ENCODE measurements at regions not wholly inside any gene's neighbourhood (a gene's known extent, or its start where the extent isn't known, plus 50 kb on each side); places are given as distances from the start of the nearest gene placed in this dataset.

DNA sequence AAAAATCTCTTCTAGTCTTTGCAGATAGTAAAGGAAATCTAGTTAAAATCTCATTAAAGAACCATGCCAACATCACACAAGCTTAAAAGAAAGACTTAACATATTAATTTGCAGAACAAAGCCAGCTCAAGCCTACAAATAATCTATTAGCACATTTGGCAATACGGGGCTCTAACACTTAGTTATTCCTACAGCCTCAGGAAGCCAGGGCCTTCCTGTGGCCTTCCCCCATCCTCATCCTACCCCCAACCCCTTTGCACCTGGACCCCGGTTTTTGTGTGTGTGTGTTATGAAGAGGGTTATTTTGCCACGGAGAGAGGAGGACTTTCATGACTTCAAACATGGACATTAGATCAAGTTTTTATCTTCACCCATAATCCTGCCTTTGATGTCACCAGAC is 64.6 kb downstream of the FOXB2 start:
- H3K9me3 Mint-ChIP-seq: no peaks in the 10 kb centered on the region
- no peak for DNase-seq
- TF ChIP-seq, protein P1, sequence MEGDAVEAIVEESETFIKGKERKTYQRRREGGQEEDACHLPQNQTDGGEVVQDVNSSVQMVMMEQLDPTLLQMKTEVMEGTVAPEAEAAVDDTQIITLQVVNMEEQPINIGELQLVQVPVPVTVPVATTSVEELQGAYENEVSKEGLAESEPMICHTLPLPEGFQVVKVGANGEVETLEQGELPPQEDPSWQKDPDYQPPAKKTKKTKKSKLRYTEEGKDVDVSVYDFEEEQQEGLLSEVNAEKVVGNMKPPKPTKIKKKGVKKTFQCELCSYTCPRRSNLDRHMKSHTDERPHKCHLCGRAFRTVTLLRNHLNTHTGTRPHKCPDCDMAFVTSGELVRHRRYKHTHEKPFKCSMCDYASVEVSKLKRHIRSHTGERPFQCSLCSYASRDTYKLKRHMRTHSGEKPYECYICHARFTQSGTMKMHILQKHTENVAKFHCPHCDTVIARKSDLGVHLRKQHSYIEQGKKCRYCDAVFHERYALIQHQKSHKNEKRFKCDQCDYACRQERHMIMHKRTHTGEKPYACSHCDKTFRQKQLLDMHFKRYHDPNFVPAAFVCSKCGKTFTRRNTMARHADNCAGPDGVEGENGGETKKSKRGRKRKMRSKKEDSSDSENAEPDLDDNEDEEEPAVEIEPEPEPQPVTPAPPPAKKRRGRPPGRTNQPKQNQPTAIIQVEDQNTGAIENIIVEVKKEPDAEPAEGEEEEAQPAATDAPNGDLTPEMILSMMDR (IDR thresholded peaks at IDR 0.05): no peak
- peaks cover 20% of the 10 kb centered on the region for H3K27me3 Mint-ChIP-seq (ENCODE audit: insufficient read depth)
- no peaks in the 10 kb centered on the region for H3K36me3 Mint-ChIP-seq (ENCODE audit: low read depth)
- H3K27ac Mint-ChIP-seq: no peak overlapping the region
- H3K4me3 Mint-ChIP-seq: no peak overlapping the region
- H3K4me1 Mint-ChIP-seq (ENCODE audit: low read depth): no peaks in the 10 kb centered on the region

- TF ChIP-seq, protein P1 (IDR thresholded peaks at IDR 0.05): no peak
- Mint-ChIP-seq H3K4me3 (no peak overlapping the region), H3K36me3 (ENCODE audit: low read depth) (no peaks in the 10 kb centered on the region), H3K9me3 (no peaks in the 10 kb centered on the region), H3K27me3 (ENCODE audit: insufficient read depth) (peaks cover 27% of the 10 kb centered on the region), H3K27ac (no peak overlapping the region), H3K4me1 (ENCODE audit: low read depth) (no peaks in the 10 kb centered on the region)
- DNase-seq: peak; percentile 16
These were observed 66.0 kb downstream of the FOXB2 start for GRCh38 chr9:77085416-77085815.

DNA sequence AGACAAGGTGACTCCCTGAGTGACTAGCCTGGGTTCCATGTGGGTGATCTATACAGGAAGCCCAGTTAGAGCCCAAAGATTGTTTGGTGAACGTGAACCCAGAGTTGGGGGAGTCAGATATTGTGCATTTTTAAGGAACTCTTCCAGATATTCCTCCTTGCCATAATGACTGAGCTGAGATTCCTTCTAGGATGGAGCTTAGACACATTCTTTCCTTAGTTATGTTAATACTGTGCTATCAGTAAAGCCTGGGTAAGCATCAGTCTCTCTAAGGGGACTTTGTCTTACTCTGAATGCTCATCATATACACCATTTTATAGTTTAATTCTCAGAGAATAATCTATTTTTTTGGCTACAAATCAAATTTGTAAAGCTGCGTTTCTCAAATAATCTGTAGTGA is 68.1 kb downstream of the FOXB2 start:
- H3K4me3 Mint-ChIP-seq: no peak overlapping the region
- H3K9me3 Mint-ChIP-seq: no peaks in the 10 kb centered on the region
- peaks cover 27% of the 10 kb centered on the region for H3K27me3 Mint-ChIP-seq (ENCODE audit: insufficient read depth)

GRCh38 chr9:77092536-77092935 is 73.1 kb downstream of the FOXB2 start:
- Mint-ChIP-seq H3K9me3 (no peaks in the 10 kb centered on the region), H3K27ac (no peak overlapping the region), H3K36me3 (ENCODE audit: low read depth) (no peaks in the 10 kb centered on the region), H3K4me3 (peak overlapping the region; percentile 19; the same call in 1 of the 2 replicates), H3K4me1 (ENCODE audit: low read depth) (peaks cover 8% of the 10 kb centered on the region), H3K27me3 (ENCODE audit: insufficient read depth) (peaks cover 8% of the 10 kb centered on the region; the same call in 1 of the 2 replicates)
- DNase-seq: peak; percentile 27
- TF ChIP-seq, protein P1 (IDR thresholded peaks at IDR 0.05): no peak

More for the DNA sequence above, 68.1 kb downstream of the FOXB2 start:
- Mint-ChIP-seq H3K36me3 (ENCODE audit: low read depth) (no peaks in the 10 kb centered on the region), H3K27ac (no peak overlapping the region), H3K4me1 (ENCODE audit: low read depth) (peaks cover 3% of the 10 kb centered on the region)
- DNase-seq: no peak
- TF ChIP-seq, protein P1 (IDR thresholded peaks at IDR 0.05): no peak

- Mint-ChIP-seq H3K4me3 (no peak overlapping the region), H3K36me3 (ENCODE audit: low read depth) (no peaks in the 10 kb centered on the region), H3K27ac (no peak overlapping the region), H3K27me3 (ENCODE audit: insufficient read depth) (peaks cover 8% of the 10 kb centered on the region; the same call in 1 of the 2 replicates), H3K9me3 (no peaks in the 10 kb centered on the region), H3K4me1 (ENCODE audit: low read depth) (peaks cover 8% of the 10 kb centered on the region)
- no peak for DNase-seq
- TF ChIP-seq, protein P1 (IDR thresholded peaks at IDR 0.05): no peak
These were observed 74.7 kb downstream of the FOXB2 start for GRCh38 chr9:77094150-77094549.

DNA sequence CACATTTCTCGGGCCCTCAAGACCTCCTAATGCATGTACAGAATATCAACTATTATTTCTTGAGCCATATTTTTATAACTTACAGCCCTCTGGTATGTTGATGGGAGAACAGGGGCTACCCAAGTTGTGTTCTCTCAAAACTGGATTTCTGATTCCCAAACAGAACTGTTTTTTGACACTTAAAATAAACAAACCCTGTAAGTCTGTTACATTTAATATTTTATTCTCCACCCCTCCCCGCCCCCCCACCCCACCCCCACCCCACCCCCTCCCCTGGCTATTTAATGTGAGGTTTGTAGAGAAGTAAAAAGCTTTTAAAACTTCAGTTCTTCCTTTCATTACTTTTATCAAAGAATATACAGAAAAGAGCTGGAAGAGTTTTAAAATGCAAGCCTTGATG is 77.9 kb downstream of the FOXB2 start:
- Mint-ChIP-seq H3K4me3 (no peak overlapping the region), H3K27ac (no peak overlapping the region), H3K4me1 (ENCODE audit: low read depth) (peaks cover 7% of the 10 kb centered on the region), H3K36me3 (ENCODE audit: low read depth) (no peaks in the 10 kb centered on the region), H3K9me3 (no peaks in the 10 kb centered on the region), H3K27me3 (ENCODE audit: insufficient read depth) (peaks cover 1% of the 10 kb centered on the region; the same call in 1 of the 2 replicates)
- no peak for DNase-seq
- TF ChIP-seq, protein P1 (IDR thresholded peaks at IDR 0.05): no peak

Measured in HFFc6 (cell line).